ENCODE measurements at regions not wholly inside any gene's neighbourhood (a gene's known extent, or its start where the extent isn't known, plus 50 kb on each side); places are given as distances from the start of the nearest gene placed in this dataset.

- Histone ChIP-seq H3K27me3 (ENCODE audit: insufficient read depth, insufficient read length) (no peaks in the 10 kb centered on the region), H3K4me3 (ENCODE audit: insufficient read length, low read depth) (no peak overlapping the region), H3K9ac (ENCODE audit: insufficient read length, low read depth) (no peak overlapping the region), H3K4me1 (ENCODE audit: insufficient read depth, insufficient read length) (no peaks in the 10 kb centered on the region), H3K9me3 (ENCODE audit: insufficient read depth, low read length) (peaks cover 24% of the 10 kb centered on the region; the same call in 1 of the 2 replicates), H3K36me3 (ENCODE audit: insufficient read depth, insufficient read length, low read length) (no peaks in the 10 kb centered on the region)
- TF ChIP-seq ZNF274 (IDR thresholded peaks at IDR 0.05; ENCODE audit: low read depth, low read length) (no peak), SUZ12 (IDR thresholded peaks at IDR 0.05; ENCODE audit: extremely low read depth, insufficient read depth, insufficient read length) (no peak), YY1 (IDR thresholded peaks at IDR 0.05; ENCODE audit: insufficient read depth, insufficient read length) (no peak)
- DNase-seq (ENCODE audit: low read depth, low spot score), result no peak
Measured at GRCh38 chr5:116664988-116665387, 90.4 kb upstream of the SEMA6A start.

- Histone ChIP-seq H3K9me3 (ENCODE audit: insufficient read depth, low read length) (peaks cover 28% of the 10 kb centered on the region; the same call in 1 of the 2 replicates), H3K9ac (ENCODE audit: insufficient read length, low read depth) (no peak overlapping the region), H3K27me3 (ENCODE audit: insufficient read depth, insufficient read length) (no peaks in the 10 kb centered on the region), H3K4me1 (ENCODE audit: insufficient read depth, insufficient read length) (no peaks in the 10 kb centered on the region), H3K36me3 (ENCODE audit: insufficient read depth, insufficient read length, low read length) (no peaks in the 10 kb centered on the region), H3K4me3 (ENCODE audit: insufficient read length, low read depth) (no peak overlapping the region)
- TF ChIP-seq ZNF274 (IDR thresholded peaks at IDR 0.05; ENCODE audit: low read depth, low read length), result no peak
- TF ChIP-seq YY1 (IDR thresholded peaks at IDR 0.05; ENCODE audit: insufficient read depth, insufficient read length), result no peak
- no peak for TF ChIP-seq SUZ12 (IDR thresholded peaks at IDR 0.05; ENCODE audit: extremely low read depth, insufficient read depth, insufficient read length)
- no peak for DNase-seq (ENCODE audit: low read depth, low spot score)
Measured at GRCh38 chr5:116663081-116663480, 88.5 kb upstream of the SEMA6A start.

- Histone ChIP-seq H3K27me3 (ENCODE audit: insufficient read depth, insufficient read length) (no peaks in the 10 kb centered on the region), H3K9me3 (ENCODE audit: insufficient read depth, low read length) (peaks cover 28% of the 10 kb centered on the region; the same call in 1 of the 2 replicates), H3K9ac (ENCODE audit: insufficient read length, low read depth) (no peak overlapping the region), H3K4me3 (ENCODE audit: insufficient read length, low read depth) (no peak overlapping the region), H3K4me1 (ENCODE audit: insufficient read depth, insufficient read length) (no peaks in the 10 kb centered on the region), H3K36me3 (ENCODE audit: insufficient read depth, insufficient read length, low read length) (no peaks in the 10 kb centered on the region)
- DNase-seq (ENCODE audit: low read depth, low spot score), result no peak
- no peak for TF ChIP-seq SUZ12 (IDR thresholded peaks at IDR 0.05; ENCODE audit: extremely low read depth, insufficient read depth, insufficient read length)
- TF ChIP-seq ZNF274 (IDR thresholded peaks at IDR 0.05; ENCODE audit: low read depth, low read length), result no peak
- TF ChIP-seq YY1 (IDR thresholded peaks at IDR 0.05; ENCODE audit: insufficient read depth, insufficient read length), result no peak
Measured at GRCh38 chr5:116661419-116661818, 86.8 kb upstream of the SEMA6A start.

DNA sequence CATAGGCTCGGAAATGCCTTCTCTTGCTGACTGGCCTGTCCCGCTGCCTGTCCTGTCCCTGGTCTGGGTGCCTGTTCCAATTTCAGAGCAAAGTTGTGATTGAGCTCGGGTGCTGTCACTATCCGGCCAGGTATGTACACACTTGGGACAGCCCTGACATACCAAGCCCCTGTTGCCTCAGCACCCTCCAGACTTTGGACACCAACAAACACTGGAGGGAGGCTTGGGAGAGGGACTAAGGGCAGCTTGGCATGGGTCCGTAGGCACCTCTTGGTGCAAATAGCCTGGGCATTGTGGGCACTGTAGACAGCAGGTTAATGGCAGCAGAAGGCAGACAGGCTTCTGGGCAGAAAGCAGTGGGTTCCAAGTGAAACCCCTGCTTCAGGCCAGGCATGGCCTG is 86.3 kb upstream of the SEMA6A start:
- no peak for DNase-seq (ENCODE audit: low read depth, low spot score)
- Histone ChIP-seq H3K9me3 (ENCODE audit: insufficient read depth, low read length) (peaks cover 28% of the 10 kb centered on the region; the same call in 1 of the 2 replicates), H3K4me3 (ENCODE audit: insufficient read length, low read depth) (no peak overlapping the region), H3K36me3 (ENCODE audit: insufficient read depth, insufficient read length, low read length) (no peaks in the 10 kb centered on the region), H3K27me3 (ENCODE audit: insufficient read depth, insufficient read length) (no peaks in the 10 kb centered on the region), H3K4me1 (ENCODE audit: insufficient read depth, insufficient read length) (no peaks in the 10 kb centered on the region), H3K9ac (ENCODE audit: insufficient read length, low read depth) (no peak overlapping the region)
- TF ChIP-seq ZNF274 (IDR thresholded peaks at IDR 0.05; ENCODE audit: low read depth, low read length) (no peak), YY1 (IDR thresholded peaks at IDR 0.05; ENCODE audit: insufficient read depth, insufficient read length) (no peak), SUZ12 (IDR thresholded peaks at IDR 0.05; ENCODE audit: extremely low read depth, insufficient read depth, insufficient read length) (no peak)

DNA sequence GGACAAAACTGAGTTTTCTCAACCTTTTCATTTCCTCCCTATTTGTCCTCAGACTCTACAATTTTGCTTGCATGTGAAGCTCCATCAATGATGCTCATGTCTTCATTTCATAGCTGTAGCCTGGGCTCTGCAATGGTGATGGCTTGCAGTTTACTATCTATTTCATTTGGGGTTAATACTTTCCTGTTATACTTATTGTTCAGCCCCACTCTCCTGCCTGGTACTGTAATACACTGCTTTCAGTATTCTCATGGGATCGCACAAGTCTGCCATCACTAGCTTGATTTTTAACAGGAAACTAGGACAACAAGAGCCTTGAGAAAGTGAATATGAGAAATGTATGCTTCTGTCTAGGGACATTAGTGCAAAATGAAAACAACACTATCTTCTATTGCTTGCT is 84.2 kb upstream of the SEMA6A start:
- H3K4me3 ChIP-seq (ENCODE audit: insufficient read length, low read depth), result no peak overlapping the region
- no peak for DNase-seq (ENCODE audit: low read depth, low spot score)
- no peak overlapping the region for H3K9ac ChIP-seq (ENCODE audit: insufficient read length, low read depth)
- no peaks in the 10 kb centered on the region for H3K4me1 ChIP-seq (ENCODE audit: insufficient read depth, insufficient read length)
- H3K27me3 ChIP-seq (ENCODE audit: insufficient read depth, insufficient read length), result no peaks in the 10 kb centered on the region
- no peaks in the 10 kb centered on the region for H3K36me3 ChIP-seq (ENCODE audit: insufficient read depth, insufficient read length, low read length)
- H3K9me3 ChIP-seq (ENCODE audit: insufficient read depth, low read length), result peaks cover 28% of the 10 kb centered on the region; the same call in 1 of the 2 replicates
- TF ChIP-seq YY1 (IDR thresholded peaks at IDR 0.05; ENCODE audit: insufficient read depth, insufficient read length) (no peak), ZNF274 (IDR thresholded peaks at IDR 0.05; ENCODE audit: low read depth, low read length) (no peak), SUZ12 (IDR thresholded peaks at IDR 0.05; ENCODE audit: extremely low read depth, insufficient read depth, insufficient read length) (no peak)

DNA sequence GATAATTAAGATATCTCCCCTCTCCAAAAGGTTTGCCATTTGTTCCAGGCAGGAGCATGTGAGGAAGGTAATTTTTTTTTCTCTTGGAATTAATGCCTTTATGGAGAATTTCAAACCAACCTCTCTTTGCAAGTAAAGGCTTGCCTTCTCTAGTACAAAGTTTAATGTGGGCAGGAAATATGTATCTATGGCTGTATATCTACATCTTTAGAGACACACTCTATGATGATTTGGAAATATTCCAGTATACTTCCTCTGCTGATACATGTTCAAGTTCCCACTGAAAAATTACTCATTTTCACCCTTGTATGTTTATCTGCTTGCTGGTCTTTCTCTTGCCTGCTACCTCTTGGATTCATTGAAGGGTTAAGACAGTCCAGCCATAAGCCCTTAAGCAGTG is 83.5 kb upstream of the SEMA6A start:
- no peaks in the 10 kb centered on the region for H3K36me3 ChIP-seq (ENCODE audit: insufficient read depth, insufficient read length, low read length)
- no peak for TF ChIP-seq SUZ12 (IDR thresholded peaks at IDR 0.05; ENCODE audit: extremely low read depth, insufficient read depth, insufficient read length)
- TF ChIP-seq YY1 (IDR thresholded peaks at IDR 0.05; ENCODE audit: insufficient read depth, insufficient read length), result no peak
- TF ChIP-seq ZNF274 (IDR thresholded peaks at IDR 0.05; ENCODE audit: low read depth, low read length), result no peak
- H3K9ac ChIP-seq (ENCODE audit: insufficient read length, low read depth), result no peak overlapping the region
- peaks cover 28% of the 10 kb centered on the region; the same call in 1 of the 2 replicates for H3K9me3 ChIP-seq (ENCODE audit: insufficient read depth, low read length)
- no peaks in the 10 kb centered on the region for H3K4me1 ChIP-seq (ENCODE audit: insufficient read depth, insufficient read length)
- DNase-seq (ENCODE audit: low read depth, low spot score), result no peak
- H3K27me3 ChIP-seq (ENCODE audit: insufficient read depth, insufficient read length), result no peaks in the 10 kb centered on the region
- H3K4me3 ChIP-seq (ENCODE audit: insufficient read length, low read depth), result no peak overlapping the region

GRCh38 chr5:116655431-116655830 is 80.8 kb upstream of the SEMA6A start:
- no peak overlapping the region for H3K9ac ChIP-seq (ENCODE audit: insufficient read length, low read depth)
- no peak overlapping the region for H3K4me3 ChIP-seq (ENCODE audit: insufficient read length, low read depth)
- H3K4me1 ChIP-seq (ENCODE audit: insufficient read depth, insufficient read length), result no peaks in the 10 kb centered on the region

More at GRCh38 chr5:116655431-116655830, 80.8 kb upstream of the SEMA6A start:
- no peaks in the 10 kb centered on the region for H3K27me3 ChIP-seq (ENCODE audit: insufficient read depth, insufficient read length)
- no peak for DNase-seq (ENCODE audit: low read depth, low spot score)
- H3K9me3 ChIP-seq (ENCODE audit: insufficient read depth, low read length), result peaks cover 8% of the 10 kb centered on the region; the same call in 1 of the 2 replicates
- TF ChIP-seq SUZ12 (IDR thresholded peaks at IDR 0.05; ENCODE audit: extremely low read depth, insufficient read depth, insufficient read length), result no peak
- TF ChIP-seq YY1 (IDR thresholded peaks at IDR 0.05; ENCODE audit: insufficient read depth, insufficient read length), result no peak
- TF ChIP-seq ZNF274 (IDR thresholded peaks at IDR 0.05; ENCODE audit: low read depth, low read length), result no peak
- H3K36me3 ChIP-seq (ENCODE audit: insufficient read depth, insufficient read length, low read length), result no peaks in the 10 kb centered on the region

Data from NT2/D1 (cell line).